ENCODE measurements at regions not wholly inside any gene's neighbourhood (a gene's known extent, or its start where the extent isn't known, plus 50 kb on each side); places are given as distances from the start of the nearest gene placed in this dataset.
"Not testable (repeated sequence)": the region's sequence is repeated elsewhere in the genome, so short reads cannot be mapped to it uniquely, and the experiment has no call there.

DNA sequence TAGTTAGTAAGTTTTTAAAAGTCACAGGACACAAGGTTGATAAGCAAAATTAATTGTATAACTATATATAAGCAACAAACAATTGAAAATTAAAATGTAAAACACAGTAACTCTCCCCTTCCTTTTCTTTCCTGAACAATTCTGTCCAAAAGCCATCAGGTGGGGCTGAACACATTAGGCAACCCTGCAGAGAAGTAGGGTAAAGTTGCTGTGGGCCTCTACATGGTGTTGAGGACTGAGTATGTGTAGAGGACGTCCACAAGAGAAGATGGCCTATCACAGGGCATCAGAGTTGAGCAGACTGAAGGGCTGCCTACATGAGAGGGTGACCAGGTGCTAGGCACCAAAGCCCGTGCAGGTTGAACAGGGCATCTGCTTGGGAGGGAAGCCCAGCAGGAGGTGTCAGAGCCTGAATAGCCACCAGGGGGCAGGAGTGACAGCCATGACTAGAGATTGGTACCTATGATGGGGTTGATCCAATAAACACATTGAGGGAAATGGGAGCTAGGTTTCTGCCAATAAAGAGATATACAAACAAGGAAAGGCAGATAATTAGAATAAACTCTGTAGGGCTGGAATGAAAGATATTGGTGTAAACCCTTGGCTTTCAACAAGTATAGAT, 415.1 kb downstream of the NPIPA8 start:
- DNase-seq (ENCODE audit: low read depth), result peak; percentile 7
- no peak overlapping the region for H3K4me3 ChIP-seq (ENCODE audit: low read depth, low read length)
- TF ChIP-seq, protein P1, sequence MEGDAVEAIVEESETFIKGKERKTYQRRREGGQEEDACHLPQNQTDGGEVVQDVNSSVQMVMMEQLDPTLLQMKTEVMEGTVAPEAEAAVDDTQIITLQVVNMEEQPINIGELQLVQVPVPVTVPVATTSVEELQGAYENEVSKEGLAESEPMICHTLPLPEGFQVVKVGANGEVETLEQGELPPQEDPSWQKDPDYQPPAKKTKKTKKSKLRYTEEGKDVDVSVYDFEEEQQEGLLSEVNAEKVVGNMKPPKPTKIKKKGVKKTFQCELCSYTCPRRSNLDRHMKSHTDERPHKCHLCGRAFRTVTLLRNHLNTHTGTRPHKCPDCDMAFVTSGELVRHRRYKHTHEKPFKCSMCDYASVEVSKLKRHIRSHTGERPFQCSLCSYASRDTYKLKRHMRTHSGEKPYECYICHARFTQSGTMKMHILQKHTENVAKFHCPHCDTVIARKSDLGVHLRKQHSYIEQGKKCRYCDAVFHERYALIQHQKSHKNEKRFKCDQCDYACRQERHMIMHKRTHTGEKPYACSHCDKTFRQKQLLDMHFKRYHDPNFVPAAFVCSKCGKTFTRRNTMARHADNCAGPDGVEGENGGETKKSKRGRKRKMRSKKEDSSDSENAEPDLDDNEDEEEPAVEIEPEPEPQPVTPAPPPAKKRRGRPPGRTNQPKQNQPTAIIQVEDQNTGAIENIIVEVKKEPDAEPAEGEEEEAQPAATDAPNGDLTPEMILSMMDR (IDR thresholded peaks at IDR 0.05; ENCODE audit: insufficient read depth, low read length), result peak; percentile 33

DNA sequence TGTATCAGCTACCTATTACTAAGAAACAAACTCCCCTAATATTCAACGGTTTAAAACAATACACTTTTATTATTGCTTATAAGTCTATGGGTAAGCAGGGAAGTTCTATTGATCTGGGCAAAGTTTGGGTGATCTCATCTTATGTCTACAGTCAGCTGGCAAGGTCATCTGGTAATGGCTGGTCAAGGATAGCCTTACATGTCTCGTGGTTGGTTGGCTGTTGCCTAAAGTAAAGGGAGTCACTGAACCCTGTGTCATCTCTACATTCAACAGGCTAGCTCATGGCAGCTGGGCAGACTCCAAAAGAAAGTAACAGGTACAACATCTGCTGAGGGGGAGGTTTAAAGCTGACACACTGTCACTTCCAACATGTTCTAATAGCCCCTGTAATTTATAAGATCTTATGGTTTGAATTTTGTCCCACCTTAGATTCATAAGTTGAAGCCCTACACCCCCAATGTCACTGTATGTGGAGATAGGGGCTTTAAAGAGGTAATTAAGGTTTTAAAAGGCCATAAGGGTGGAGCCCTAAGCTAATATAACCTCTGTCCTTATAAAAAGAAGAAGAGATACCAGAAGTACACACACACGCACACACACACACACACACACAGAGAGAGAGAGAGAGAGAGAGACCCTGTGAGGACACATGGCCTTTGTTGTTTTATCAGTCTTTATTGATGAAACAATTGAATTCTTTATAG, 419.1 kb downstream of the NPIPA8 start:
- H3K4me3 ChIP-seq (ENCODE audit: low read depth, low read length), result no peak overlapping the region
- DNase-seq (ENCODE audit: low read depth), result no peak
- TF ChIP-seq, protein P1 (IDR thresholded peaks at IDR 0.05; ENCODE audit: insufficient read depth, low read length), result no peak

- no peak for DNase-seq (ENCODE audit: low read depth)
- TF ChIP-seq, protein P1 (IDR thresholded peaks at IDR 0.05; ENCODE audit: insufficient read depth, low read length), result no peak
- no peak overlapping the region for H3K4me3 ChIP-seq (ENCODE audit: low read depth, low read length)
These were observed 420.7 kb downstream of the NPIPA8 start for GRCh38 chr16:17915791-17916190.

DNA sequence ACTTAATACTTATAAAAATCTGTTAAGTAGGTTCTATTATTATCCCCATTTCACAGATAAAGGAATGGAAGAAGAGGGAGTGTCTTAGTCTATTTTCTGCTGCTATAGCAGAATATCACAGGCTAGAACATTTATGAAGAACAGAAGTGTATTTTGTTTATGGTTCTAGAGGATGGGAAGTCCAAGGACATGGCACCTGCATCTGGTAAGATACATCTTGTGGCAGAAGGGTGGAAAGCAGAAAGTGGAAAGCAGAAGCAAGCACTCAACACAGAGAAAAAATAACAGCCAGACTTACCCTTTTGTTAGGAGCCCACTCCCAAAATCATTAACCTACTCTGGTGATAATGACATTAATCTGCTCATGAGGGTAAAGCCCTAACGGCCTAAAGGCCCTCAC, 422.4 kb downstream of the NPIPA8 start:
- no peak overlapping the region for H3K4me3 ChIP-seq (ENCODE audit: low read depth, low read length)
- DNase-seq (ENCODE audit: low read depth), result no peak
- TF ChIP-seq, protein P1 (IDR thresholded peaks at IDR 0.05; ENCODE audit: insufficient read depth, low read length), result no peak

DNA sequence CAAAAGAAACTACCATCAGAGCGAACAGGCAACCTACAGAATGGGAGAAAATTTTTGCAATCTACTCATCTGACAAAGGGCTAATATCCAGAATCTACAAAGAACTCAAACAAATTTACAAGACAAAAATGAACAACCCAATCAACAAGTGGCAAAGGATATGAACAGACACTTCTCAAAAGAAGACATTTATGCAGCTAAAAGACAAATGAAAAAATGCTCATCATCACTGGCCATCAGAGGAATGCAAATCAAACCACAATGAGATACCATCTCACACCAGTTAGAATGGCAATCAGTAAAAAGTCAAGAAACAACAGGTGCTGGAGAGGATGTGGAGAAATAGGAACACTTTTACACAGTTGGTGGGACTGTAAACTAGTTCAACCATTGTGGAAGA, 425.0 kb downstream of the NPIPA8 start:
- not testable (repeated sequence) for H3K4me3 ChIP-seq (ENCODE audit: low read depth, low read length); DNase-seq (ENCODE audit: low read depth)

- not testable (repeated sequence) for H3K4me3 ChIP-seq (ENCODE audit: low read depth, low read length); DNase-seq (ENCODE audit: low read depth)
These were observed 429.9 kb downstream of the NPIPA8 start for GRCh38 chr16:17906626-17907025.

DNA sequence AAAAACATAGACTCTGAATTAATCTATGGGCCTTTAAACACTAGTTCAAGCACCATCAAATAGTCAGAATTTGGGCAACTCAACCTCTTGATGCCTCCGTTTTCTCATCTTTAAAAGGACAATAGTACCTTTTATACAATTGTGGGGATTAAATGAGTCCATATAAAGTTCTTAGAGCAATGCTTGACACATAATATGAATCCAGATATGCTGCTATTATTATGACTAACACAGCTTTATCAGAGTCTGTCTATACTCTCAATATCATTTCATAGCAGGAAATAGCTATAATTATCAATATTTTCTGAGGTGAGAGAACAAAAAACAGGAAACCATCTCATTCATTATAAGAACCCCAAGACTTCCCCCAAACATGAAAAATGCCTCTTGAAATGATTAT, 430.5 kb upstream of the XYLT1 start:
- H3K4me3 ChIP-seq (ENCODE audit: low read depth, low read length), result no peak overlapping the region
- DNase-seq (ENCODE audit: low read depth), result no peak
- TF ChIP-seq, protein P1 (IDR thresholded peaks at IDR 0.05; ENCODE audit: insufficient read depth, low read length), result no peak

- TF ChIP-seq, protein P1 (IDR thresholded peaks at IDR 0.05; ENCODE audit: insufficient read depth, low read length), result no peak
- no peak for DNase-seq (ENCODE audit: low read depth)
- no peak overlapping the region for H3K4me3 ChIP-seq (ENCODE audit: low read depth, low read length)
These were observed 428.4 kb upstream of the XYLT1 start for GRCh38 chr16:17899141-17899540.
